K562 (cell line): ENCODE measurements at regions not wholly inside any gene's neighbourhood (a gene's known extent, or its start where the extent isn't known, plus 50 kb on each side); places are given as distances from the start of the nearest gene placed in this dataset.

ENCODE experiments used
- ATAC-seq: fragments of 200-7000 bp; cut with Tn5 transposase; 3 replicates; pipeline ENCODE4 v1.9.1; 2020; ENCODE audit warnings: moderate library complexity
- BruUV-seq: library from RNA; stranded (reverse); fragments of 400-500 nt; replicated peaks from 2 replicates; lab custom pipeline; 2021; lab: Mats Ljungman, UMichigan
- CTCF ChIA-PET: fragments of 300-600 bp; formaldehyde crosslinking; extraction: SDS; loops from one replicate; lab custom pipeline; 2021; ENCODE audit warnings: low intra/inter-chr PET ratio; lab: Yijun Ruan, JAX
- POLR2A ChIA-PET: fragments of 300-600, 350-650 bp; sonication (Branson Sonifier 250); formaldehyde crosslinking; extraction: SDS; loops from one replicate; lab custom pipeline; 2021; ENCODE audit warnings: antibody characterized with exemption, inconsistent platforms; lab: Yijun Ruan, JAX
- DNase-seq, 4 experiments: peaks; one replicate each; pipeline versions ENCODE4 v3.0.0 to v3.0.0-alpha.2; 2011 to 2018; ENCODE audit warnings: low spot score in 3 of 4, mixed read lengths in 3 of 4; ENCODE audit errors: extremely low read depth in 1 of 4
- FAIRE-seq: peaks from 2 replicates; lab custom pipeline; 2011; peaks lifted over from hg19 to GRCh38; lab: Jason Lieb, UNC
- H2AFZ ChIP-seq: 2 replicates; pipeline ENCODE4 v1.6.0; 2011; ENCODE audit warnings: low read depth, low read length, control low read depth, inconsistent platforms
- H3K27ac ChIP-seq: fragments of 200-600 bp; 3 replicates; pipeline ENCODE4 v1.8.0; 2011; ENCODE audit warnings: low read depth, mild to moderate bottlenecking, control low read depth, inconsistent platforms, low read length, moderate library complexity, mixed read lengths; ENCODE audit errors: extremely low read depth
- H3K27me3 ChIP-seq, 2 experiments: fragments of 300-600 bp in 1 of 2; 2 replicates in 1 of 2; 3 replicates in 1 of 2; pipeline versions ENCODE4 v1.6.0 to v1.8.0; 2011; ENCODE audit warnings: inconsistent platforms in 2 of 2, low read length in 2 of 2, mild to moderate bottlenecking in 1 of 2, mixed read lengths in 1 of 2, moderate library complexity in 1 of 2; ENCODE audit not compliant: control insufficient read depth in 2 of 2, insufficient read depth in 2 of 2
- H3K36me3 ChIP-seq: fragments of 300-600 bp; 3 replicates; pipeline ENCODE4 v1.8.0; 2011; ENCODE audit warnings: mild to moderate bottlenecking, low read length, inconsistent platforms; ENCODE audit not compliant: control insufficient read depth, insufficient read depth
- H3K4me1 ChIP-seq, 2 experiments: fragments of 200-600 bp in 1 of 2; replicated peaks in 1 of 2; 2 replicates in 1 of 2; 3 replicates in 1 of 2; pipeline versions ENCODE4 v1.5.1 to v1.8.0; 2011; ENCODE audit warnings: inconsistent platforms in 2 of 2, low read length in 2 of 2, mild to moderate bottlenecking in 1 of 2, mixed read lengths in 1 of 2, moderate library complexity in 1 of 2; ENCODE audit not compliant: control insufficient read depth in 2 of 2, insufficient read depth in 2 of 2
- H3K4me2 ChIP-seq: 2 replicates; pipeline ENCODE4 v1.6.1; 2011; ENCODE audit warnings: low read length, control low read depth, inconsistent platforms, mixed read lengths; ENCODE audit not compliant: insufficient read depth
- H3K4me3 ChIP-seq: fragments of 200-600 bp; sonication (generic), shearing (Covaris generic); 2 replicates; pipeline ENCODE4 v1.5.1; 2016; ENCODE audit warnings: control low read depth, inconsistent platforms
- H3K79me2 ChIP-seq: fragments of 200-600 bp; 3 replicates; pipeline ENCODE4 v1.8.0; 2011; ENCODE audit warnings: low read length, inconsistent platforms; ENCODE audit not compliant: control insufficient read depth, insufficient read depth
- H3K9ac ChIP-seq, 2 experiments: 2 replicates each; pipeline versions ENCODE4 v1.6.0 to v1.6.1; 2011; ENCODE audit warnings: low read depth in 2 of 2, low read length in 2 of 2, control low read depth in 1 of 2, inconsistent platforms in 1 of 2, mild to moderate bottlenecking in 1 of 2, mixed read lengths in 1 of 2; ENCODE audit not compliant: insufficient read depth in 1 of 2
- H3K9me1 ChIP-seq: one replicate; pipeline ENCODE4 v1.6.0; 2011; ENCODE audit warnings: inconsistent platforms, mild to moderate bottlenecking, low read length, moderate library complexity; ENCODE audit not compliant: control insufficient read depth, insufficient read depth
- H3K9me3 ChIP-seq: replicated peaks from 2 replicates; pipeline ENCODE4 v1.5.1; 2011; ENCODE audit warnings: low read depth, low read length, inconsistent platforms; ENCODE audit not compliant: control insufficient read depth, insufficient read depth
- H4K20me1 ChIP-seq: replicated peaks from 2 replicates; pipeline ENCODE4 v1.6.1; 2011; ENCODE audit warnings: low read length, inconsistent platforms, mixed read lengths; ENCODE audit not compliant: control insufficient read depth, insufficient read depth
- BACH1 ChIP-seq: fragments of 200-800 bp; sonication (Bioruptor generic); IDR thresholded peaks from 2 replicates; pipeline ENCODE4 v1.6.1; 2016; ENCODE audit warnings: missing genetic modification characterization, missing compliant biosample characterization
- CBX5 ChIP-seq: IDR thresholded peaks from 2 replicates; pipeline ENCODE4 v1.6.1; 2014; ENCODE audit warnings: low read depth, borderline replicate concordance
- E2F4 ChIP-seq: sonication (generic); formaldehyde crosslinking; IDR thresholded peaks from 2 replicates; pipeline ENCODE4 v1.8.0; 2022; ENCODE audit warnings: mild to moderate bottlenecking, low read depth, missing genetic modification reagents
- HMG20A ChIP-seq: fragments of 450-650 bp; formaldehyde crosslinking; conservative IDR thresholded peaks from 2 replicates; pipeline ENCODE4 v1.4.0; 2020; ENCODE audit warnings: mild to moderate bottlenecking, mixed read lengths
- HMG20B ChIP-seq: fragments of 250-450 bp; sonication (Bioruptor Pico); IDR thresholded peaks from 2 replicates; pipeline ENCODE4 v1.5.0; 2021; ENCODE audit warnings: mild to moderate bottlenecking
- NR2C2 ChIP-seq, 2 experiments: fragments of 200-800 bp in 1 of 2; sonication (Bioruptor generic) in 1 of 2; sonication (generic) in 1 of 2; formaldehyde crosslinking in 1 of 2; IDR thresholded peaks; 2 replicates each; pipeline versions ENCODE4 v1.6.1 to v1.8.0; 2016 to 2022; ENCODE audit warnings: mild to moderate bottlenecking in 1 of 2, missing compliant biosample characterization in 1 of 2, missing genetic modification characterization in 1 of 2, missing genetic modification reagents in 1 of 2
- NUFIP1 ChIP-seq: fragments of 450-650 bp; IDR thresholded peaks from 2 replicates; pipeline ENCODE4 v1.6.1; 2018; ENCODE audit not compliant: partially characterized antibody
- PHB2 ChIP-seq: fragments of 450-650 bp; IDR thresholded peaks from 2 replicates; pipeline ENCODE4 v1.6.1; 2017; ENCODE audit warnings: low read depth
- SMAD1 ChIP-seq: fragments of 150-350 bp; IDR thresholded peaks from 2 replicates; pipeline ENCODE4 v1.6.1; 2014; ENCODE audit warnings: low read length, low read depth; ENCODE audit not compliant: partially characterized antibody
- SMARCC2 ChIP-seq: fragments of 450-650 bp; IDR thresholded peaks from 2 replicates; pipeline ENCODE4 v1.6.1; 2017; ENCODE audit warnings: antibody characterized with exemption, moderate library complexity, mild to moderate bottlenecking, low read depth
- STAT5B ChIP-seq: fragments of 250-450 bp; sonication (Bioruptor Pico); IDR thresholded peaks from 2 replicates; pipeline ENCODE4 v1.8.0; 2021; ENCODE audit warnings: mild to moderate bottlenecking, inconsistent platforms
- TGIF2 ChIP-seq: sonication (generic); formaldehyde crosslinking; IDR thresholded peaks from 2 replicates; pipeline ENCODE4 v1.8.1; 2022; ENCODE audit warnings: mild to moderate bottlenecking, missing genetic modification reagents, moderate library complexity
- U2AF1 ChIP-seq: fragments of 200-400 bp; formaldehyde crosslinking; optimal IDR thresholded peaks from 2 replicates; pipeline ENCODE3; 2017; ENCODE audit warnings: mild to moderate bottlenecking, low read depth, low read length, moderate library complexity
- ZNF217 ChIP-seq: sonication (generic); formaldehyde crosslinking; IDR thresholded peaks from 2 replicates; pipeline ENCODE4 v1.8.0; 2022; ENCODE audit warnings: mild to moderate bottlenecking, missing genetic modification reagents
- ZNF407 ChIP-seq: fragments of 450-650 bp; IDR thresholded peaks from 2 replicates; pipeline ENCODE4 v1.6.1; 2016; ENCODE audit warnings: low read depth
- ZNF695 ChIP-seq: fragments of 450-650 bp; formaldehyde crosslinking; IDR thresholded peaks from 2 replicates; pipeline ENCODE4 v1.4.0; 2020; ENCODE audit warnings: mild to moderate bottlenecking, moderate library complexity
- ZNF79 ChIP-seq: fragments of 250-450 bp; sonication (Bioruptor Pico); IDR thresholded peaks from 2 replicates; pipeline ENCODE4 v1.4.0; 2020; ENCODE audit warnings: low read depth, mild to moderate bottlenecking, moderate library complexity
- WGBS: fragments of 100-300 bp; shearing (Covaris generic); methylation state at CpG from one replicate; pipeline ENCODE4 v1.1.6; 2016; ENCODE audit warnings: low coverage, mixed read lengths; ENCODE audit not compliant: insufficient coverage; ENCODE audit errors: missing lambda C conversion rate; 5-methylcytosine and 5-hydroxymethylcytosine counted together
- in situ Hi-C: fragments of 300-500 bp; cut with MboI; formaldehyde crosslinking; loops from 4 replicates; pipeline ENCODE4 v1.15.0; 2018; ENCODE audit warnings: inconsistent platforms, mixed read lengths
- intact Hi-C: fragments of 100-400 bp; cut with micrococcal nuclease; formaldehyde crosslinking; loops from 2 replicates; pipeline ENCODE4 v1.14.2; 2022

- FAIRE-seq: no peak
- Histone ChIP-seq H3K79me2 (no peaks in the 10 kb centered on the region), H3K9me3 (no peaks in the 10 kb centered on the region), H3K27ac (no peak overlapping the region), H2AFZ (no peak overlapping the region), H3K4me3 (no peak overlapping the region), H3K9ac (no peak overlapping the region), H3K4me2 (no peak overlapping the region), H3K4me1 (no peaks in the 10 kb centered on the region), H3K9me1 (no peaks in the 10 kb centered on the region), H4K20me1 (no peaks in the 10 kb centered on the region), H3K27me3 (no peaks in the 10 kb centered on the region), H3K36me3 (no peaks in the 10 kb centered on the region)
- ChIA-PET CTCF (no interaction called here), POLR2A (no interaction called here)
- intact Hi-C loops (no loop called here), in situ Hi-C loops (no loop called here)
- WGBS: 0% methylated on average over 2 of the region's 2 CpGs
- no peak for DNase-seq
- no TSS peak for BruUV-seq
- ATAC-seq: no peak
- TF ChIP-seq STAT5B (CRISPR knock-in tag) (no peak), CBX5 (no peak), HMG20A (no peak), U2AF1 (no peak), HMG20B (no peak), PHB2 (no peak), BACH1 (no peak), SMARCC2 (no peak), E2F4 (CRISPR knock-in tag) (no peak), ZNF79 (CRISPR knock-in tag) (no peak), TGIF2 (CRISPR knock-in tag) (no peak), ZNF695 (no peak), ZNF217 (no peak), NUFIP1 (no peak), SMAD1 (no peak), NR2C2 (CRISPR knock-in tag; IDR thresholded peaks at IDR 0.05) (no peak), NR2C2 (tag; IDR thresholded peaks at IDR 0.05) (no peak), ZNF407 (no peak)
These were observed 137.0 kb downstream of the NEUROD6 start for GRCh38 chr7:31203551-31203950.
